ENCODE measurements at regions not wholly inside any gene's neighbourhood (a gene's known extent, or its start where the extent isn't known, plus 50 kb on each side); places are given as distances from the start of the nearest gene placed in this dataset.

- H3K36me3 ChIP-seq (replicated peaks in 1 of 2), result no peaks in the 10 kb centered on the region
- no peak overlapping the region for H3K4me3 ChIP-seq
- no peaks in the 10 kb centered on the region for H3K27me3 ChIP-seq
- no peak for DNase-seq
- no peaks in the 10 kb centered on the region for H3K9me3 ChIP-seq (replicated peaks in 1 of 3)
- no peak overlapping the region for H3K27ac ChIP-seq
- TF ChIP-seq CTCF (IDR thresholded peaks at IDR 0.05) (no peak), POLR2A (IDR thresholded peaks at IDR 0.05) (no peak)
- 52 to 68% (median 59%) methylated on average over 2 of the region's 2 CpGs for WGBS, 4 donors
- H3K4me1 ChIP-seq (replicated peaks in 1 of 2), result no peaks in the 10 kb centered on the region
- intact Hi-C loops (cut with DNase I), result no loop called here
Observed at GRCh38 chr3:153880493-153880892, 240.7 kb upstream of the ARHGEF26 start.

GRCh38 chr3:153881201-153881600 lies 240.0 kb upstream of the ARHGEF26 start:
- H3K4me3 ChIP-seq, result no peak overlapping the region
- H3K9me3 ChIP-seq (replicated peaks in 1 of 3), result no peaks in the 10 kb centered on the region
- no peaks in the 10 kb centered on the region for H3K36me3 ChIP-seq (replicated peaks in 1 of 2)
- DNase-seq, result no peak
- H3K27me3 ChIP-seq, result no peaks in the 10 kb centered on the region
- no peak for TF ChIP-seq CTCF (IDR thresholded peaks at IDR 0.05)
- no peak for TF ChIP-seq POLR2A (IDR thresholded peaks at IDR 0.05)
- no peaks in the 10 kb centered on the region for H3K4me1 ChIP-seq (replicated peaks in 1 of 2)
- no peak overlapping the region for H3K27ac ChIP-seq
- 77 to 80% (median 79%) methylated on average over 7 of the region's 7 CpGs for WGBS, 4 donors
- intact Hi-C loops (cut with DNase I), result no loop called here

GRCh38 chr3:153885359-153885758 lies 235.8 kb upstream of the ARHGEF26 start:
- no peak for DNase-seq
- WGBS, 4 donors, result 20 to 49% (median 38%) methylated on average over 2 of the region's 2 CpGs
- H3K4me3 ChIP-seq, result no peak overlapping the region

GRCh38 chr3:153889905-153890334 lies 231.3 kb upstream of the ARHGEF26 start:
- intact Hi-C loops (cut with DNase I), result no loop called here
- H3K4me1 ChIP-seq (replicated peaks in 1 of 2), result no peaks in the 10 kb centered on the region
- H3K27ac ChIP-seq, result no peak overlapping the region
- no peaks in the 10 kb centered on the region for H3K36me3 ChIP-seq (replicated peaks in 1 of 2)
- H3K4me3 ChIP-seq, result no peak overlapping the region
- WGBS, 4 donors, result 54 to 68% (median 62%) methylated on average over 2 of the region's 2 CpGs
- no peaks in the 10 kb centered on the region for H3K9me3 ChIP-seq (replicated peaks in 1 of 3)
- H3K27me3 ChIP-seq, result no peaks in the 10 kb centered on the region
- DNase-seq, result no peak
- TF ChIP-seq POLR2A (IDR thresholded peaks at IDR 0.05) (no peak), CTCF (IDR thresholded peaks at IDR 0.05) (no peak)

More at GRCh38 chr3:153885359-153885758, 235.8 kb upstream of the ARHGEF26 start:
- Histone ChIP-seq H3K27ac (no peak overlapping the region), H3K9me3 (replicated peaks in 1 of 3) (no peaks in the 10 kb centered on the region), H3K27me3 (no peaks in the 10 kb centered on the region), H3K36me3 (replicated peaks in 1 of 2) (no peaks in the 10 kb centered on the region), H3K4me1 (replicated peaks in 1 of 2) (no peaks in the 10 kb centered on the region)
- intact Hi-C loops (cut with DNase I), result no loop called here
- TF ChIP-seq CTCF (IDR thresholded peaks at IDR 0.05) (no peak), POLR2A (IDR thresholded peaks at IDR 0.05) (no peak)

Data from adrenal gland (tissue), 9 donors.